NCI-H187 (cell line): ENCODE measurements at regions not wholly inside any gene's neighbourhood (a gene's known extent, or its start where the extent isn't known, plus 50 kb on each side); places are given as distances from the start of the nearest gene placed in this dataset.

ENCODE experiments used
- DNase-seq, 2 experiments: peaks; one replicate each; lab custom pipeline; 2025; lab: John Stamatoyannopoulos, UW

DNA sequence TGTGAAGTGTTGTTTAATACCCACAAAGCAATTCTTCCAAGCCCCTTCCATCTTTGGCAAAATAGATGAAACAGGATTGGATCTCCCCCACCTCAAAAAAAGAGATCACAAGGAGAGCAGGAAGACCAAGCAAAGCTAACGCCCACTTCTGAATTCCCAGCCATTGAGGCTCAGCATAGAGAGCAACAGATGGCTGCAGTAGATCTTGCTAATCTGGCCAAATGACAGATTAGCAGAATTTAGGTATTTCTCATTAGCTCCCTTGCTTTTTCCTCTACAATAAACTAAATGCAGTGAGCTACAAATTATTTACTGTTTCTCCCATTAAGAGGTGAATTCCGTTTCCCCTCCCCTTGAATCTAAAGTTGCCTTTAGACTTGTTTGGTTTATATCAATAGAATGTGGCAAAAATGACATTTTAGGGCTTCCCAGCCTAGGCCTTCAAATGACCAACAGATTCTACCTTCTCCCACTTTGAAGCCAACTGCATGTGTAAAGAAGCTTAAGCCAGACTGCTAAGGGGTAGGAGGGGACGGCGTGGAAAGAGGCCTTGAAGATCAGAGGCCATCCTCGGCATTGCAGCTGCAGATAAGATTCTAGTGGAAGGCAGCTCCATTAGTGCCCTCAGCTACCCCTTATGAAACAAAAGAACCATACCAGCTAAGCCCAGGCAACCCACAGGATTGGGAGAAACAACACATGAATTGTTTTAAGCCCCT is 56.8 kb upstream of the CPEB4 start:
- no peak for DNase-seq

DNA sequence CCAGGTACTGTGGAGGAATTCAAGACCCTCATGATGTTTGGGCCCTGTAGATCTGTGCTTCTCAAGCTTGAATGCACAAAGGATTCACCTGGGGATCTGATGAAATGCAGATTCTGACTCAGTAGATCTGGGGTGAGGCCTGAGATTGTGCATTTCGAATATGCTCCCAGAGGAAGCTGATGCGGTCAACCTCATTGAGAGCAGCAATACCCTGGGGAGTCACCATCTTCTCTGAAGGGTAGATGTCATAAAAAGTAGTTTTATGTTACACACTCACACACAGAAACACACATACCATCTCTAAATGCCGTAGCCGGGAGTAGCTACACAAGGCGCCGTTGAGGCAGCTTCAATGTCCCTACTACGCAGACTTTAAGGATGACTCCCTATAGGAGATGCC is 55.8 kb upstream of the CPEB4 start:
- DNase-seq = no peak

- DNase-seq = no peak
These were observed 54.8 kb upstream of the CPEB4 start for GRCh38 chr5:173833196-173833985.

DNA sequence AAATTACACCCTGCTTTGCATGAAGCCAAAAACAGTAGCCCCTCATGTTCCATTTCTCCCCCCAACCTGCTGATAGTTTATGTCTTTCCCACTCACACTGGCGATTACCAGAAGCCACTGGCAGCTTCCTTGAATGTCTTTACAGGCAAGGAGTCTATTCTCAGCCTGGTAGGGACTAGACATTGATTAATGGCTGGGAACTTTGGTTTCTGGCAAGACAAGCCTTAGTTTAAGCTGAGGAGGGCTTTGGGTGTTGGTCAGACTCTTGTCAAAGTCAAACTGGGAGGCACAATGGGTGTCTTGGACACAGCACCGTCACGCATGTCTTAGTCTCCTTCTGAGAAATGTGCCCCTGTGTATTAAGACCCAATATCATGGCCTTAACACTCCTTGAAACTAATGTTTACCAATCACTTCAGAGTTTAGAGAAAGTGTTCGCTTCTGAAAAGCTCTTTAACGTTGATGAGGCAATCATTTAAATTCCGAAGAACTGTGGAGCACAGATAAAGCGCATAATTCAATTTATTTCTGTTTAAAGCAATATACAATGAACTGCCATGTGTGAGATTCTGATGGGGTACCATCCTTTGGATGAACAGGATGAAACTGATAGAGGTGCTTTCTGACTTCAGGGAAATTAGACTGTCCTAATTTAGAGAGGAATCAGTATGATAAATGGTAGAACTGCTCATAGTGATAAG is 53.9 kb upstream of the CPEB4 start:
- DNase-seq = no peak

DNA sequence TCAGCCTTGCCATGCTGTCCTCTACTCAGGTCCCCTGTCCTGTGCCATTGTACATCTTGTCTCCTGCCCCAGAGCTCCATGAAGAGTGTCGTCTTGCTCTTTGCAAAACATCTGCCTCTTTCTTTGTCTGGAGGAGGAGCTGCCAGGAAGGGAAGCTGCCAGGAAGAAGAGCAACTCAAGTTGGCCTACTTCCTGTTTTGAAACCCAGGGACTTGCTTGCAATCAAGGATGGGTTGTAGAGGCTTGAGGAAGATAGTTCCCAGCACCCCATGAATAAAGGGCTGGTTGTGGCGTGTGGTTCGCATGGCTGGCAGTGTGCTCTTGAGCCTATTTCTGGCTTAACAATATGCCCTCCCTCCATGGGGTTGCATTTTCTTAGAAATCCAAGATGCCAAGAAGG is 53.0 kb upstream of the CPEB4 start:
- DNase-seq = no peak

DNA sequence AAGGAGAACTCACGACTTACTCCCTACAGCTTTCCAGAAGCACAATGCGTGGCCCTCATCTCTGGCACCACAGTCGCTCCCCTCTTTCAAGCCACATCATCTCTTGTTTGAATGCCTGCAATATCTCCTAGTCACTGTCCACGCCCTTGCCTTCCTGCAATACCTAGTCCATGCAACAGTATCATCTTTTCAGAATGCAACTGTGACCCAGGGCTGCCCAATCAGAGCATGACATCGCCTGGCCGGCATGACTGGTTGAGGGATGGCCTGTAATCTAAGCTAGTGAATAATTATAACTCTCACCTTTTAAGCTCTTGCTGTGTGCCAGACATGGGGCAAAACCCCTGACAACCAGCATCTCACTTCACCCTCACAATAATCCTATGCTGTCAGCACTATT is 52.5 kb upstream of the CPEB4 start:
- no peak for DNase-seq

DNA sequence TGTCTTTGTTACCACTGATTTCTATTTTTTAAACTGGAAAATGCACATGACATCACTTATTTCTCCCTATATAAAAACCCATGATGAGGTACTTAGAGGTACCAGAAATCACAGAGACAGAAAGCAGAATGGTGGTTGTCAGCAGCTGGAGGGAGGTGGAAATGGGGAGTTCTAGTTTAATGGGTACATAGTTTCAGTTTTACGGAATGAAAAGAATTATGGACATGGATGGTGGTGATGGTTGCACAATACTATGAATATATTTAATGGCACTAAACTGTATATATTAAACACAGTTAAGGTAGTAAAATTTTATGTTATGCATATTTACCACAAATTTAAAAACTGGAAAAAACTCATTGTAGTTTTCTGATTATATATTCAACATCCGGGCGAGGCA is 50.5 kb upstream of the CPEB4 start:
- DNase-seq = no peak
